GM23248 (cell line): ENCODE measurements at regions not wholly inside any gene's neighbourhood (a gene's known extent, or its start where the extent isn't known, plus 50 kb on each side); places are given as distances from the start of the nearest gene placed in this dataset.

ENCODE experiments used
- DNase-seq: peaks from one replicate; pipeline ENCODE4 v3.0.0-alpha.2; 2015
- H2AFZ ChIP-seq: fragments of 200-600 bp; sonication (generic); 2 replicates; pipeline ENCODE4 v1.6.1; 2016; ENCODE audit warnings: antibody characterized with exemption
- H3F3A ChIP-seq: fragments of 200-600 bp; sonication (generic); 2 replicates; pipeline ENCODE4 v1.6.1; 2016; ENCODE audit warnings: mild to moderate bottlenecking, antibody characterized with exemption, mixed run types; ENCODE audit not compliant: insufficient read depth
- H3K27ac ChIP-seq: fragments of 200-600 bp; sonication (generic); 2 replicates; pipeline ENCODE4 v1.5.1; 2016; ENCODE audit warnings: mild to moderate bottlenecking
- H3K27me3 ChIP-seq: fragments of 200-600 bp; sonication (generic); replicated peaks from 2 replicates; pipeline ENCODE4 v1.6.1; 2016; ENCODE audit warnings: mild to moderate bottlenecking; ENCODE audit not compliant: insufficient read depth
- H3K36me3 ChIP-seq: fragments of 200-600 bp; sonication (generic); 2 replicates; pipeline ENCODE4 v1.6.1; 2016; ENCODE audit warnings: low read depth, mild to moderate bottlenecking
- H3K4me1 ChIP-seq: fragments of 200-600 bp; sonication (generic); 2 replicates; pipeline ENCODE4 v1.6.1; 2016; ENCODE audit warnings: mild to moderate bottlenecking; ENCODE audit not compliant: insufficient read depth
- H3K4me2 ChIP-seq: fragments of 200-600 bp; sonication (generic); one replicate; pipeline ENCODE4 v1.6.1; 2016; ENCODE audit warnings: mild to moderate bottlenecking; ENCODE audit not compliant: unreplicated experiment
- H3K4me3 ChIP-seq: fragments of 200-600 bp; sonication (generic); 2 replicates; pipeline ENCODE4 v1.5.1; 2016; ENCODE audit warnings: mild to moderate bottlenecking
- H3K79me2 ChIP-seq: fragments of 200-600 bp; sonication (generic); 2 replicates; pipeline ENCODE4 v1.6.1; 2016; ENCODE audit warnings: mild to moderate bottlenecking; ENCODE audit not compliant: insufficient read depth
- H3K9ac ChIP-seq: fragments of 200-600 bp; sonication (generic); 2 replicates; pipeline ENCODE4 v1.6.1; 2016; ENCODE audit warnings: mild to moderate bottlenecking
- H3K9me2 ChIP-seq: fragments of 200-600 bp; sonication (generic); 2 replicates; pipeline ENCODE4 v1.6.1; 2016; ENCODE audit warnings: mixed run types, mild to moderate bottlenecking, moderate library complexity; ENCODE audit not compliant: insufficient read depth
- H3K9me3 ChIP-seq: fragments of 200-600 bp; sonication (generic); one replicate; pipeline ENCODE4 v1.6.1; 2017; ENCODE audit warnings: low read depth
- H4K20me1 ChIP-seq: fragments of 200-600 bp; sonication (generic); 2 replicates; pipeline ENCODE4 v1.6.0; 2016; ENCODE audit not compliant: insufficient read depth
- EZH2 ChIP-seq: fragments of 200-600 bp; sonication (generic); IDR thresholded peaks from 2 replicates; pipeline ENCODE4 v1.6.1; 2018; ENCODE audit warnings: antibody characterized with exemption, mild to moderate bottlenecking; ENCODE audit not compliant: insufficient read depth, poor library complexity, severe bottlenecking
- EZH2phosphoT487 ChIP-seq: fragments of 200-600 bp; sonication (generic); IDR thresholded peaks from 2 replicates; pipeline ENCODE4 v1.6.1; 2018; ENCODE audit warnings: antibody characterized with exemption, moderate library complexity, mild to moderate bottlenecking, low read depth; ENCODE audit not compliant: insufficient read depth
- WGBS, 2 experiments: methylation state at CpG; one replicate each; pipeline ENCODE4 v1.1.6; 2015 to 2017; ENCODE audit warnings: low lambda C conversion rate in 2 of 2, low coverage in 1 of 2; ENCODE audit errors: missing lambda C conversion rate in 2 of 2; 5-methylcytosine and 5-hydroxymethylcytosine counted together
- in situ Hi-C: fragments of 300-500 bp; cut with MboI; formaldehyde crosslinking; loops from 2 replicates; pipeline ENCODE4 v1.15.0; 2020

DNA sequence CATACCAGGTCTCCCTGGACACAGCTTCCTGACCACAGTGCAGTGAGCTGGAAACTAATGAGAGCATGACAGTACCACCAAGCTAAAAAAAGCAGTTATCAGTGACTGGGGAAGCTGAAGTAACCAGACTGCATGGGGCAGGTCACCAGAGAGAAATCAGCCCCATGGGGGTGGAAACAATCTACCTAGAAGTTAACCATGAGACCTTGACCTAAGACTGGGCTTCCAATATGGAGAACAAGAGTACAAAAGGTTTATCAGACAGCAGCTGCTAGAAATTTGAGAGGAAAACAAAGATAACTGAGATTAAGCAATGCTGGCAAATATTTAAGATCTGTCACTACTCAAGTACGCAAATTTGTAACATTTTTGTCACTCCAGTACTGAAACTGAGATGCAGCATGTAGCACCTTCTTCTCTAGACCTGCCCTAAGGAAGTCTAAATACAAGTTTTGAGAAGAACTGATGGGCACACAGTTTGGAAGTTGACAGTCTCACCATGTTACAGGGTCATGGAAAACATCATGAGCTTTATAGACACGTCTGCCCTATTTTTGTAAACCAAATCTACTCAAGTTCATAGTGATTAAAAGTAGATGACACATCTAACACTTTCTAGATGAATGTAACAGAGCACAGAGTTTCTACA lies 2641.8 kb upstream of the PCDH20 start:
- TF ChIP-seq EZH2phosphoT487 (no peak), EZH2 (no peak)
- Histone ChIP-seq H3K4me2 (no peak overlapping the region), H4K20me1 (no peaks in the 10 kb centered on the region), H3K4me3 (no peak overlapping the region), H3K9me2 (no peaks in the 10 kb centered on the region), H3K36me3 (no peaks in the 10 kb centered on the region), H3K79me2 (no peaks in the 10 kb centered on the region), H3K9ac (no peak overlapping the region), H2AFZ (no peak overlapping the region), H3K27ac (no peak overlapping the region), H3K9me3 (no peaks in the 10 kb centered on the region), H3K4me1 (no peaks in the 10 kb centered on the region), H3F3A (no peaks in the 10 kb centered on the region), H3K27me3 (no peaks in the 10 kb centered on the region)
- DNase-seq = no peak
- in situ Hi-C loops = no loop called here
- WGBS, 2 experiments = 14 to 17% methylated on average over 2 of the region's 2 CpGs

DNA sequence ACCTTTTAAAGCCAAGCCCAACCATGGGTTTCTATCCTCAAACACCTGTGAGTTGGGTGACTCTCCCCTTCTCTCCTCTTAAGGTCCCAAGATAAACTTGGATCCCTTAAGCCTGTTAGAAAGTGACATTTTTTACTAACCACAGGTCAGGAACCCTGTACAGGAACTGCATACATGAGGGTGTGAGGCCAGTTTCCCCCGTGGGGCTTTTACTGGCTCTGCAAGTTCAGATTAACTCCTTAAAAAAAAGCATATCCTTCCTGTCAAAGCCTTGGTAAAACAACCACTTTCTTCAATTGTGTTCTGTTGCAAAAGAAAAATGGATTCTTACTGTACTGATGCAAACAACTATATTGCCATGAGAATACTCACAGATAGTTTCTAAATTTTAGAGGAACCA lies 2638.7 kb upstream of the PCDH20 start:
- H3K9me3 ChIP-seq = no peaks in the 10 kb centered on the region
- H3K79me2 ChIP-seq = no peaks in the 10 kb centered on the region
- 0 to 3% methylated on average over 1 of the region's 1 CpG for WGBS, 2 experiments
- H2AFZ ChIP-seq = no peak overlapping the region
- H3K4me2 ChIP-seq = no peak overlapping the region
- H3K27me3 ChIP-seq = no peaks in the 10 kb centered on the region
- TF ChIP-seq EZH2 (no peak), EZH2phosphoT487 (no peak)
- H3K4me1 ChIP-seq = no peaks in the 10 kb centered on the region
- H3K9ac ChIP-seq = no peak overlapping the region
- no peak overlapping the region for H3K4me3 ChIP-seq
- no peak overlapping the region for H3K27ac ChIP-seq
- in situ Hi-C loops = no loop called here
- H3F3A ChIP-seq = no peaks in the 10 kb centered on the region
- no peaks in the 10 kb centered on the region for H3K9me2 ChIP-seq
- H3K36me3 ChIP-seq = no peaks in the 10 kb centered on the region
- no peak for DNase-seq
- H4K20me1 ChIP-seq = no peaks in the 10 kb centered on the region

DNA sequence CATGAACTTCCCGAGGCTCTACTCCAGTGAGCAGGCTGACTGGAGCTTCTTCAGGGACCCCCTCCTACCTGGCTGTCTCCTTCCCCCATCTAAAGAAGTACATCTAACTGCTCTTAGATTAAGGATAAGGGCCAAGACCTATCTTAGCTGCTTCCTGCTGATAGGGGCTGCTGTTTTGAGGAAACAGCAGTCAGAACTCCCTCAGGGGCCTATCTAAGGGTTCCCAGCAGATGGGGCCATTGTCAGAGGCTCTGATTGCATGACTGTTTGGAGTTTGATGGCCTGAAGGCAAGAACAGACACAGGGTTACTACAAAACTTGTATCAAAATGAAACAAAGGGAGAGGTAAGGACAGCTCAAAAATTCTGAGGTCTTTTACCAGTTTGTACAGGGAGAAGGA lies 2636.9 kb upstream of the PCDH20 start:
- no peaks in the 10 kb centered on the region for H3K27me3 ChIP-seq

DNA sequence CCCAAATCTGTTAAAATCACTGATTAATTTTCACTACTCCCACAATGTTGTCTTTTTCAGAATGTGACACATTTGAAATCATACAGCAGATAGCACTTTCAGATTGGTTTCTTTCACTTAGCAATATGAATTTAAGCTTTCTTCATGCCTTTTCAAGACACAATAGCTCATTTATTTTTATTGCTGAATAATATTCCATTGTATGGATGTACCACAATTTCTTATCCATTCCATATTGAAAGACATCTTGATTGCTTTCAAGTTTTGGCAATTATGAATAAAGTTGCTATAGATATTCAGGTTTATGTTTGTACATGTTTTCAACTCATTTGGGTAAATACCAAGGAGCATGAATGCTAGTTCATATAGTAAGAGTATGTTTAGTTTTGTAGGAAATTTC lies 2635.6 kb upstream of the PCDH20 start:
- no peak overlapping the region for H3K27ac ChIP-seq
- no peaks in the 10 kb centered on the region for H3K4me1 ChIP-seq
- no peaks in the 10 kb centered on the region for H3K9me3 ChIP-seq
- H3K4me2 ChIP-seq = no peak overlapping the region
- H2AFZ ChIP-seq = no peak overlapping the region
- H3K9me2 ChIP-seq = no peaks in the 10 kb centered on the region
- no peaks in the 10 kb centered on the region for H3K27me3 ChIP-seq
- no peak overlapping the region for H3K4me3 ChIP-seq
- no peaks in the 10 kb centered on the region for H4K20me1 ChIP-seq
- no peak for TF ChIP-seq EZH2phosphoT487
- TF ChIP-seq EZH2 = no peak
- DNase-seq = no peak
- no peaks in the 10 kb centered on the region for H3K79me2 ChIP-seq
- H3K9ac ChIP-seq = no peak overlapping the region
- H3K36me3 ChIP-seq = no peaks in the 10 kb centered on the region
- H3F3A ChIP-seq = no peaks in the 10 kb centered on the region
- in situ Hi-C loops = no loop called here

More for the DNA sequence above, 2636.9 kb upstream of the PCDH20 start:
- H3K9ac ChIP-seq = no peak overlapping the region
- WGBS, 2 experiments = 0 to 7% methylated on average over 1 of the region's 1 CpG
- no peaks in the 10 kb centered on the region for H3K36me3 ChIP-seq
- H3K4me2 ChIP-seq = no peak overlapping the region
- in situ Hi-C loops = no loop called here
- H3K4me3 ChIP-seq = no peak overlapping the region
- no peaks in the 10 kb centered on the region for H4K20me1 ChIP-seq
- no peak overlapping the region for H2AFZ ChIP-seq
- no peak for DNase-seq
- no peaks in the 10 kb centered on the region for H3K4me1 ChIP-seq
- H3F3A ChIP-seq = no peaks in the 10 kb centered on the region
- TF ChIP-seq EZH2 (no peak), EZH2phosphoT487 (no peak)
- H3K9me2 ChIP-seq = no peaks in the 10 kb centered on the region
- no peaks in the 10 kb centered on the region for H3K79me2 ChIP-seq
- H3K9me3 ChIP-seq = no peaks in the 10 kb centered on the region
- no peak overlapping the region for H3K27ac ChIP-seq

DNA sequence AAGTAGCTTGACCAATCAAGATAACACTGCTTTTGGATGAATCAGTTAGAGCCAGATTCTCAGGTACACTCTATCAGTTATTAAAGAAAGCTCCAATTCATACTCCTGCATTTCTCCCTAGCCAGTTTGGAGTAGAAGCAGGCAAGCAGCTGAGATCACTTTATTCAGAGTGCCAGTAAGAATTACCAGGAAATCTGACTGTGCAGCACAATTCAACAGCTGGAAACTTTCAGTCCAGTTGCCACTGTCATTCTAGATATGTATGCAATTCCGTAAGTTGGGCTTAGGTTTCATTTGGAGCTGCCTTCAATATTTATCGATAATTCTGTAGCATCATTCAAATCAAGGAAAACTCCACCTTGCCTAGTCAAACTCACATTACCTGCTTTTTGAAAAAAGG lies 2625.6 kb upstream of the PCDH20 start:
- Histone ChIP-seq H3K4me3 (no peak overlapping the region), H3K9me3 (no peaks in the 10 kb centered on the region), H3K4me1 (no peaks in the 10 kb centered on the region), H3K27ac (no peak overlapping the region), H3K79me2 (no peaks in the 10 kb centered on the region), H4K20me1 (no peaks in the 10 kb centered on the region), H2AFZ (no peak overlapping the region), H3K36me3 (no peaks in the 10 kb centered on the region), H3K4me2 (no peak overlapping the region), H3K9ac (no peak overlapping the region), H3K9me2 (no peaks in the 10 kb centered on the region), H3F3A (no peaks in the 10 kb centered on the region), H3K27me3 (no peaks in the 10 kb centered on the region)
- no peak for DNase-seq
- WGBS, 2 experiments = 0 to 1% methylated on average over 2 of the region's 2 CpGs
- in situ Hi-C loops = no loop called here
- TF ChIP-seq EZH2phosphoT487 (no peak), EZH2 (no peak)
